ENCODE measurements at regions not wholly inside any gene's neighbourhood (a gene's known extent, or its start where the extent isn't known, plus 50 kb on each side); places are given as distances from the start of the nearest gene placed in this dataset.

GRCh38 chr15:93174836-93175235 lies 85.8 kb upstream of the RGMA start:
- TF ChIP-seq POLR2AphosphoS5 (IDR thresholded peaks at IDR 0.05; ENCODE audit: low read depth, low read length), result no peak
- no peak for TF ChIP-seq TAF1 (IDR thresholded peaks at IDR 0.05; ENCODE audit: borderline replicate concordance, insufficient read depth, low read length)

All from PFSK-1 (cell line).